ENCODE measurements at regions not wholly inside any gene's neighbourhood (a gene's known extent, or its start where the extent isn't known, plus 50 kb on each side); places are given as distances from the start of the nearest gene placed in this dataset.

GRCh38 chr7:119886007-119886406 lies 387.0 kb upstream of the KCND2 start:
- TF ChIP-seq CTCF (IDR thresholded peaks at IDR 0.05) (no peak), EP300 (IDR thresholded peaks at IDR 0.05) (no peak), POLR2A (IDR thresholded peaks at IDR 0.05) (no peak), POLR2AphosphoS5 (IDR thresholded peaks at IDR 0.05) (no peak)
